Neuronal stem cell (in vitro differentiated cells): ENCODE measurements at regions not wholly inside any gene's neighbourhood (a gene's known extent, or its start where the extent isn't known, plus 50 kb on each side); places are given as distances from the start of the nearest gene placed in this dataset.

Experiments used
- DNase-seq: peaks from one replicate; pipeline ENCODE4 v3.0.0-alpha.2; 2013; ENCODE audit warnings: low spot score
- H2AFZ ChIP-seq: one replicate; pipeline ENCODE4 v1.6.1; 2013; ENCODE audit warnings: mild to moderate bottlenecking, low read length, inconsistent platforms
- H2AK5ac ChIP-seq: 2 replicates; pipeline ENCODE4 v1.6.1; 2013; ENCODE audit warnings: low read depth, mild to moderate bottlenecking, inconsistent platforms, low read length, moderate library complexity, mixed read lengths
- H2BK120ac ChIP-seq: 2 replicates; pipeline ENCODE4 v1.6.1; 2013; ENCODE audit warnings: low read depth, mild to moderate bottlenecking, inconsistent platforms, low read length, moderate library complexity, mixed read lengths
- H2BK12ac ChIP-seq: one replicate; pipeline ENCODE4 v1.6.1; 2013; ENCODE audit warnings: low read length, inconsistent platforms
- H2BK15ac ChIP-seq: 2 replicates; pipeline ENCODE4 v1.6.1; 2013; ENCODE audit warnings: mild to moderate bottlenecking, low read length, inconsistent platforms, mixed read lengths
- H2BK5ac ChIP-seq: one replicate; pipeline ENCODE4 v1.6.1; 2013; ENCODE audit warnings: inconsistent platforms, mild to moderate bottlenecking, low read length, moderate library complexity
- H3K14ac ChIP-seq: one replicate; pipeline ENCODE4 v1.6.1; 2013; ENCODE audit warnings: low read length, inconsistent platforms
- H3K18ac ChIP-seq: 2 replicates; pipeline ENCODE4 v1.6.1; 2013; ENCODE audit warnings: low read length, inconsistent platforms
- H3K23ac ChIP-seq: 2 replicates; pipeline ENCODE4 v1.6.1; 2013; ENCODE audit warnings: low read depth, mild to moderate bottlenecking, mixed read lengths, low read length, inconsistent platforms; ENCODE audit not compliant: poor library complexity
- H3K27ac ChIP-seq: replicated peaks from 3 replicates; pipeline ENCODE4 v1.5.1; 2013; ENCODE audit warnings: low read length, inconsistent platforms
- H3K27me3 ChIP-seq, 3 experiments: 2 replicates each; pipeline ENCODE4 v1.6.1; 2013; ENCODE audit warnings: low read length in 3 of 3, mild to moderate bottlenecking in 2 of 3, inconsistent platforms in 1 of 3, low read depth in 1 of 3, mixed read lengths in 1 of 3, moderate library complexity in 1 of 3; ENCODE audit not compliant: control insufficient read depth in 3 of 3, insufficient read depth in 3 of 3
- H3K36me3 ChIP-seq, 2 donors: replicated peaks in 1 of 2; 2 replicates each; pipeline ENCODE4 v1.6.1; 2013; ENCODE audit warnings: low read length in 2 of 2; ENCODE audit not compliant: control insufficient read depth in 2 of 2, insufficient read depth in 2 of 2
- H3K4ac ChIP-seq: 2 replicates; pipeline ENCODE4 v1.6.1; 2013; ENCODE audit warnings: inconsistent platforms, mild to moderate bottlenecking, low read length, moderate library complexity
- H3K4me1 ChIP-seq, 2 donors: 1 replicate in 1 of 2; 2 replicates in 1 of 2; pipeline ENCODE4 v1.6.1; 2013; ENCODE audit warnings: low read length in 2 of 2, low read depth in 1 of 2; ENCODE audit not compliant: control insufficient read depth in 2 of 2, insufficient read depth in 1 of 2
- H3K4me2 ChIP-seq: one replicate; pipeline ENCODE4 v1.6.1; 2013; ENCODE audit warnings: mild to moderate bottlenecking, low read length, inconsistent platforms; ENCODE audit not compliant: insufficient read depth, poor library complexity, severe bottlenecking
- H3K4me3 ChIP-seq, 2 donors: 2 replicates each; pipeline ENCODE4 v1.5.1; 2013; ENCODE audit warnings: low read length in 2 of 2, mild to moderate bottlenecking in 2 of 2, inconsistent platforms in 1 of 2, moderate library complexity in 1 of 2
- H3K79me1 ChIP-seq: one replicate; pipeline ENCODE4 v1.6.1; 2013; ENCODE audit warnings: low read depth, mild to moderate bottlenecking, inconsistent platforms, low read length, moderate library complexity
- H3K9ac ChIP-seq: one replicate; pipeline ENCODE4 v1.6.1; 2013; ENCODE audit warnings: mild to moderate bottlenecking, low read depth, low read length, inconsistent platforms; ENCODE audit not compliant: poor library complexity
- H3K9me3 ChIP-seq, 2 donors: replicated peaks in 1 of 2; 2 replicates each; pipeline versions ENCODE3 to v1.6.1; 2013; ENCODE audit warnings: low read length in 2 of 2, mild to moderate bottlenecking in 2 of 2, inconsistent platforms in 1 of 2, low read depth in 1 of 2, mixed read lengths in 1 of 2, moderate library complexity in 1 of 2; ENCODE audit not compliant: control insufficient read depth in 2 of 2, insufficient read depth in 1 of 2
- H4K8ac ChIP-seq: one replicate; pipeline ENCODE4 v1.6.1; 2013; ENCODE audit warnings: low read depth, mild to moderate bottlenecking, inconsistent platforms, low read length, moderate library complexity
- H4K91ac ChIP-seq: one replicate; pipeline ENCODE4 v1.6.1; 2013; ENCODE audit warnings: low read length, low read depth, mild to moderate bottlenecking, inconsistent platforms; ENCODE audit not compliant: poor library complexity
- WGBS, 2 donors: extraction: QIAGEN DNeasy Blood & Tissue Kit; methylation state at CpG; one replicate each; pipeline ENCODE4 v1.1.7; 2013; ENCODE audit warnings: missing lambda C conversion rate in 2 of 2, mixed read lengths in 1 of 2; ENCODE audit not compliant: insufficient read length in 2 of 2, insufficient replicate concordance in 1 of 2; ENCODE audit errors: extremely low coverage in 2 of 2; 5-methylcytosine and 5-hydroxymethylcytosine counted together

DNA sequence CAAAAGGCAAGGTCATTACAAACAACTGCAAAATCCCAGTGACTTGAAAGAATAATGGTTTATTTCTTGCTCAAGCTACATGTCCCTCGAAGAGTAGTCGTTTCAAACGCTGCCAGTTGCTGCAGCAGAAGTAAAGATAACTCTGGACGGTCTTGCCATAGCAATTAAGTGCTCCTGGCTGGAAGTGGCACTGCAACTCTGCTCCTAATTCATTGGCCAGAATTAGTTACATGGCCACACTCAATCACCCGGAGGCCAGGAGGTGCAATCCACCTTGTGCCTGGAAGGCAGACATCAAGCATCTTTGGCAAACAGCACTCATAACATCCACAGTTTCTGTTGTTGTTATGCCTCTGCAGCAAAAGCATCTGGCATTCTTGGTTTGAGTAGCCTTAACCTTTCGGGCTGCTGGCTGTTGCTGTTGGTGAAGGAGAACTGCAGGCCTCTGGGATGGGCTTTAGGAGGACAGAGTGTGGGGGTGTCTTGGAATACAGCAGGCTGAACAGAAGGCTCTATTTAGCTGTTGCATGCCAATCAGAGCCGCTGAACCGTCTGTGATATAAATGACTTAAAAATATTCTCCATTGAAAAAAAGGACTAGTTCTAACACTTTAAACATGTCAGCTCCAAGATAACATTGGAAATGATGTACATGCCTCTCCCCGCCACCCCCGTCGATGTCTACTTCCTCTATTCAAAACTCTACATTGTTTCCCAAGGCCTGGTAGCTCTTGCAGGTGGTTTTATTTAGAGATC lies 123.5 kb upstream of the DYRK2 start:
- H2AK5ac ChIP-seq = no peak overlapping the region
- H2BK5ac ChIP-seq = no peak overlapping the region
- no peak overlapping the region for H3K18ac ChIP-seq
- DNase-seq = no peak
- no peak overlapping the region for H2BK15ac ChIP-seq
- H3K79me1 ChIP-seq = no peaks in the 10 kb centered on the region
- H3K4me3 ChIP-seq = no peak overlapping the region
- no peak overlapping the region for H3K14ac ChIP-seq
- H2BK120ac ChIP-seq = no peak overlapping the region
- H3K4me1 ChIP-seq = peaks cover 6 to 10% of the 10 kb centered on the region in 2 donors
- no peak overlapping the region for H2AFZ ChIP-seq
- H3K23ac ChIP-seq = no peak overlapping the region
- no CpG with 5 or more reads among the region's 11 CpGs for WGBS, 2 donors
- no peak overlapping the region for H3K4ac ChIP-seq
- no peak overlapping the region for H4K91ac ChIP-seq
- H2BK12ac ChIP-seq = no peak overlapping the region
- H3K4me2 ChIP-seq = no peak overlapping the region
- H3K36me3 ChIP-seq = no peaks in the 10 kb centered on the region
- H3K27ac ChIP-seq = no peak overlapping the region
- no peaks in the 10 kb centered on the region for H3K9me3 ChIP-seq
- no peaks in the 10 kb centered on the region for H3K27me3 ChIP-seq
- no peak overlapping the region for H4K8ac ChIP-seq
- no peak overlapping the region for H3K9ac ChIP-seq

DNA sequence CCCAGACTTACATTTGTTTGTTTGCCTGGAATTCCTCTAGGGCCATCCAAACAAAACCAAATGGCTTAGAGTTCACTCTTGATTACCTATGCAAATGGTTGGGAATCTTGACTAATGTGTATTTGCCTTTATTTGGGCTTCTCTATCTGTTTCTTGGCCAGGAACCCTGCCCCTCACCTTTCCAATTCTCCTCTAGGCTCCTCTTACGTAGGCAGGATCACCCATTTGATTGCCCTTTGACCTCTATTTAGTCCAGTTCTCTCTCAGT lies 123.0 kb upstream of the DYRK2 start:
- Histone ChIP-seq H2BK5ac (no peak overlapping the region), H4K8ac (no peak overlapping the region), H3K4me3 (no peak overlapping the region), H3K23ac (no peak overlapping the region), H2AK5ac (no peak overlapping the region), H3K36me3 (no peaks in the 10 kb centered on the region), H3K9ac (no peak overlapping the region), H3K4ac (no peak overlapping the region), H2AFZ (no peak overlapping the region), H3K9me3 (no peaks in the 10 kb centered on the region), H3K14ac (no peak overlapping the region), H4K91ac (no peak overlapping the region), H3K18ac (no peak overlapping the region), H3K4me1 (peaks cover 6 to 9% of the 10 kb centered on the region in 2 donors), H3K4me2 (no peak overlapping the region), H3K27me3 (no peaks in the 10 kb centered on the region), H2BK120ac (no peak overlapping the region), H3K79me1 (no peaks in the 10 kb centered on the region), H2BK12ac (no peak overlapping the region), H3K27ac (no peak overlapping the region), H2BK15ac (no peak overlapping the region)
- WGBS, 2 donors = no CpG with 5 or more reads among the region's 1 CpG
- DNase-seq = no peak

DNA sequence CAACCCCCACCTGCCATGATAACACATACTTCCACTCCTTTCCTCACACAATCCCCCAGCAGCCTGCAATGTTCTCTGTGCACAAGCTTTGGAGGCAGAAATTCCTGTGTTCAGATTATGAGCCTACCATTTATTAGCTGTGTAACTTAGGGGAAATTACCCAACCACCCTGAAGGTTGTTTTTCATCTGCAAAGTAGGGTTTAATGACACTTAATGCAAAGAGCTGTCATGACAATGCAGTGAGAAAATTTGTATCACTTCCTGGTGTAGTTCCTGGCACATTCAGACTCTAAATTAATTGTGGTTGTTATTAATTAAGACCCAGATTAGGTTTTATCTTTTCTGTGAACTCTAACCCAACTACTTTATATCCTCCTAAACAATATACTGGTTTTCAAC lies 122.4 kb upstream of the DYRK2 start:
- no peak overlapping the region for H2AFZ ChIP-seq
- no peaks in the 10 kb centered on the region for H3K36me3 ChIP-seq
- no peak overlapping the region for H2BK12ac ChIP-seq
- no peak for DNase-seq
- no peak overlapping the region for H4K91ac ChIP-seq
- no peak overlapping the region for H2BK15ac ChIP-seq
- no peak overlapping the region for H4K8ac ChIP-seq
- H3K4me1 ChIP-seq = peaks cover 6 to 9% of the 10 kb centered on the region in 2 donors
- H2AK5ac ChIP-seq = no peak overlapping the region
- H2BK120ac ChIP-seq = no peak overlapping the region
- H3K27ac ChIP-seq = no peak overlapping the region
- no peak overlapping the region for H2BK5ac ChIP-seq
- H3K14ac ChIP-seq = no peak overlapping the region
- H3K27me3 ChIP-seq = no peaks in the 10 kb centered on the region
- no peaks in the 10 kb centered on the region for H3K9me3 ChIP-seq
- H3K18ac ChIP-seq = no peak overlapping the region
- H3K4me2 ChIP-seq = no peak overlapping the region
- H3K4me3 ChIP-seq = no peak overlapping the region
- no peak overlapping the region for H3K9ac ChIP-seq
- H3K79me1 ChIP-seq = no peaks in the 10 kb centered on the region
- H3K23ac ChIP-seq = no peak overlapping the region
- H3K4ac ChIP-seq = no peak overlapping the region

DNA sequence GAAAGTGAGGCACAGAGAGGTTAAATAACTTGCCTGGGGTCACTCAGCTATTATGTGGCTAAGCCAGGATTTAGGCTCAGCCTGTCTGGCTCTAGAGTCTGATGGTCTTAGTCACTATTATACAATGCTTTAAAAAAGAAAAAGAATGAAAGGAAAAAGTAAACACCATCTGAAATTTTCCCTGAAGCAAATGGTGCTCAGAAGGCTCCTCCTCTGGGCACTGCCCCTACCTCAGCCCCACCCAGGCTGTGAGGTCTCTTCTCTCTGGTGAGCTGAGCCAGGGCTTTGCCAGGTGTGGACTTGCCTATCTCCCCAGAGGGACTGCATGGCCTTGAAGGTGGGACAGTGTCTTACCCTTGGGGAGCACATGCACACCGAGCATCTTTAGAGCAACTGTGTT lies 117.5 kb upstream of the DYRK2 start:
- no peaks in the 10 kb centered on the region for H3K36me3 ChIP-seq
- no peak overlapping the region for H3K27ac ChIP-seq
- H3K9me3 ChIP-seq = no peaks in the 10 kb centered on the region
- no peak overlapping the region for H3K4me2 ChIP-seq
- DNase-seq = no peak
- H4K8ac ChIP-seq = no peak overlapping the region
- no peak overlapping the region for H2BK15ac ChIP-seq
- H2BK5ac ChIP-seq = no peak overlapping the region
- H3K18ac ChIP-seq = no peak overlapping the region
- H3K4me3 ChIP-seq = no peak overlapping the region
- H2BK12ac ChIP-seq = no peak overlapping the region
- WGBS, 2 donors = no CpG with 5 or more reads among the region's 1 CpG
- peaks cover 3 to 6% of the 10 kb centered on the region in 2 donors for H3K4me1 ChIP-seq
- no peaks in the 10 kb centered on the region for H3K27me3 ChIP-seq
- no peak overlapping the region for H3K23ac ChIP-seq
- no peak overlapping the region for H2BK120ac ChIP-seq
- H2AFZ ChIP-seq = no peak overlapping the region
- H3K79me1 ChIP-seq = no peaks in the 10 kb centered on the region
- H3K4ac ChIP-seq = no peak overlapping the region
- H3K9ac ChIP-seq = no peak overlapping the region
- H3K14ac ChIP-seq = no peak overlapping the region
- no peak overlapping the region for H4K91ac ChIP-seq
- H2AK5ac ChIP-seq = no peak overlapping the region
